ENCODE measurements at regions not wholly inside any gene's neighbourhood (a gene's known extent, or its start where the extent isn't known, plus 50 kb on each side); places are given as distances from the start of the nearest gene placed in this dataset.
A peak's percentile ranks its signal among the peaks of the same experiment; 100 is the strongest.
"Not testable (repeated sequence)": the region's sequence is repeated elsewhere in the genome, so short reads cannot be mapped to it uniquely, and the experiment has no call there.

DNA sequence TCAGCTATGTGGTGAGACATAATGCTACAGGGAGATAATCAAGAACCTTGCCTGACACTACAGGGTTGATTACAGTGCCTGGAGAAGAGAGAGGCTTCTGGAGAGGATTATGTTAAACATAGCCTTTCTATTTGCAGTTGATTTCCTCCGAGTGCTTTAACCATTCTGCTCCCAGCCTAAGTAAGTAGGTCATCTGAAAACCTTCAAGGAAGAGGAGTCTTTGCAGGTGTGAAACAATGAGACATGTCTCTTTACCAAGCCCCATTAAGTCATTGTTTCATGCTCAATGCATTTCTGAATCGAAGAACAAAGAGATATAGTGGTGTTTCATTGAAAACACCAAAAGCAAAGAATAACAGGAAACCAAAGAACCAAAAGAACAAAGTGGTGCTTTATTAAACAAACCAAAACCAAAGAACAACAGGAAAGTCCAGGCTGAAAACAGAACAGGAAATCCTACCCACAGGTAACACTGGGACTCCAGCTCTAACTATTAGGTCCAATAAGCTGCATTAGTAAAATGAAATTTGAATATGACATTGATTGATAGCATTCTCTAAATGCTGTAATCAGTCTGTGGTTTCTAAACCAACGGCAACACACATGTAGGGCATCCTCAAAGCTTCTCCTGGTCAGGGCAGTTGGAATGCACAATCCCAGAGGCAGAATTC lies 113.3 kb upstream of the SPATA31D4 start:
- DNase-seq = no peak

DNA sequence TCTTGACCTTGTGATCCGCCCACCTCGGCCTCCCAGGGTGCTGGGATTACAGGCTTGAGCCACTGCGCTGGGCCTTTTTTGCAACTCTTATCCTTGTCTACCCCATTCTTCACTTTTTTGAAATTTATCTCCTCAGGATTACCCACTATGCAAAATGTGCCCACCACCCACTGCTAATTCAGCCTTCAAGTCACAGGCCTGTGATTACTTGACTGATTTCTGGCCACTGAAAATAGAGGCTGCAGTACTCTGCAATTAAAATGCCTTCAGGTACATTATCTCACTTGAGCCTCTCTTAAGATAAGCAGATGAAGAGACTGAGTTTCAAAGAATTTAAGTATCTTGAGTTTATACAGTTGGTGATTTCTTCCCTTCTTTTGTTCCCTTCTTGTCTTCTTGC lies 112.4 kb upstream of the SPATA31D4 start:
- no peak for DNase-seq

- DNase-seq = no peak
These were observed 109.1 kb upstream of the SPATA31D4 start for GRCh38 chr9:81819155-81819554.

- no peak for DNase-seq
These were observed 108.2 kb upstream of the SPATA31D4 start for GRCh38 chr9:81819859-81820546.

DNA sequence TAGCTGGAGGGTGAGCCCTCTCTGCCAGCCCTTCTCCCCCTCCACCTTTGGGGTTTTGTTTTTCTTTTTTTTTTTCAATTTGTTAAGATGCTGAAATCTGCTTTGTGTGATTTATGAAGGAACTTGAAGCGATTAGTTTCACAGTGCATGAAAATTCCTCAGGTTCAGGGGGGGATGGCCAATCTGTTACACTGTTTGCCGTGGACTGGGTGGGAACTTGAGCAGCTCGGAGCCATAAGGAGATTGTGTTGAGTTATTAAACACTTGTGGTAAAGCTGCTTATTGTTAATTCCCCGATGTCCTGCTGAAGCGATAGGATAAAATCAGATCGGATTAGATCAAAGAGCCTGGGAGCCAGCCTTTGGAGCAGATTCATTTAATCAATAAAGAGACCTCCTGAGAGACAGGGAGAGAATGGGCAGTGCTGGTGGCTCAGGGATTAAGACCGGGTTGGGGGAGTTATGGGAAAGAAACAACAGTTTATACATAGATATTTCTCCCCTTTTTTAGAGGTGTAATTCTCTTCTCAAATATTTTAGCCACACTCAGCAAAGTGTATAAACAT lies 105.8 kb upstream of the SPATA31D4 start:
- DNase-seq = no peak

- no peak for DNase-seq
These were observed 105.3 kb upstream of the SPATA31D4 start for GRCh38 chr9:81822967-81823366.

GRCh38 chr9:81823672-81824554 lies 104.3 kb upstream of the SPATA31D4 start:
- DNase-seq = no peak

GRCh38 chr9:81824802-81825730 lies 103.2 kb upstream of the SPATA31D4 start:
- DNase-seq = no peak

DNA sequence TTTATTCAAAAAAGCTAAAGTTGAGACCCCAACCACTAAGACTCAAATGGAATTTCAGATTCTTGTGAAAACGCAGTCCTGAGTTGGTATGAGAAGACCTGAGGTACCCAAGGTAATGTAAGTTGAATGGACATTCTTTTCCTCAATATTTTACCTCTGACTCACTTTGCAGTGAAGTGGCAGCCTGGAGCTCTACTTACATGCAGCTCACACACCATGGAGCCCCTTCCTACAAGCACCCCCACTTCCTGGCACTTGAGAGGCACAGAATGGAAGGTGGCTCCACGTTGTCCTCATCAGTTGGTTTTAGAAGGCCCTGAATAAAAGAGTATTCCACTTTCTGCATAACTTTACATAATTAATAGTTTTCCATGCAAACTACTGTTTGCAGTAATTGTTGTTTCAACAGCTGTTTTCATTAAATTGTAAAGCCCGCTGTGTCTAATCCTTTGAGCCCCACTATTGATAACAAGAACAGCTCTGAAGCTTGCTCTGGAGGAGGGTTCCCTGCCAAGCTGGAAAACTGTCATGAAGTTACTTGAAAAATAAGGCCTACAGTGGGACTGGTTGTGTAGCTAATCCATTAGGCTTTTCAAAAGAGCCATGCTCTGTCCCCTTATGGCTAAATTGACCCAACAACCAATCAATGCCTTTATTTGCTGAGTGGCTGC lies 102.2 kb upstream of the SPATA31D4 start:
- peak; percentile 30 for DNase-seq

- no peak for DNase-seq
These were observed 101.7 kb upstream of the SPATA31D4 start for GRCh38 chr9:81826517-81826906.

DNA sequence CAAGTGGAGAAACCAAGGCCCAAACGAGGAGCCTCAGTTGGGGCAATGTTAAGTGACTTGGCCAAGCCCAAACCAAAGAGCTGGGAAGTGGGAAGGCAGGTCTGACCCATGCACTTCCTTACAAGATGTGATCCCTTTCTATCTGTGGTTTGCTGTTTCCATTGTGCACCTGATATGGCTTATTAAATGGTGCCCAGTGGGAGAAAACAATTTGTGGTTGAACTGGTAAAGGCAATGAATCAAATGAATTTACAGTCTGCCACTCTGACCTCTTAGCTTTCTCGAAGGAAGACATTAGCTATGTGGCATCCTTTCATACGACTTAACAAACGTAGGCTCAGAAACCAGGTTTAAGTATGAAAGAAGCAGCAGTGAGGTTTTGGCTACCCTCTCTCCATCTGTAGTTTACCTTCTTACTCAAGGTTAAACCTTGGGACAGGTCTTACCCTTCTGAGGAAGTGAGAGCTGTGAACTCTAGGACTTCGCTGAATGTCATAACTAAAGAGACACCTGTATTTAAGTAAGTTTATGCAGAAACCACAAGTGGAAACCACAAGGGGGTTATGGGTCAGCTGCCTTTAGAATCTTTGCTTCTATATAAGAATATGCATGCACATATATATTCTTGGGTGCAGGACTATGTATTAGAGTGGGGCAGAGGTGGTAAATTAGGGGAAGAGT lies 100.5 kb upstream of the SPATA31D4 start:
- no peak for DNase-seq

DNA sequence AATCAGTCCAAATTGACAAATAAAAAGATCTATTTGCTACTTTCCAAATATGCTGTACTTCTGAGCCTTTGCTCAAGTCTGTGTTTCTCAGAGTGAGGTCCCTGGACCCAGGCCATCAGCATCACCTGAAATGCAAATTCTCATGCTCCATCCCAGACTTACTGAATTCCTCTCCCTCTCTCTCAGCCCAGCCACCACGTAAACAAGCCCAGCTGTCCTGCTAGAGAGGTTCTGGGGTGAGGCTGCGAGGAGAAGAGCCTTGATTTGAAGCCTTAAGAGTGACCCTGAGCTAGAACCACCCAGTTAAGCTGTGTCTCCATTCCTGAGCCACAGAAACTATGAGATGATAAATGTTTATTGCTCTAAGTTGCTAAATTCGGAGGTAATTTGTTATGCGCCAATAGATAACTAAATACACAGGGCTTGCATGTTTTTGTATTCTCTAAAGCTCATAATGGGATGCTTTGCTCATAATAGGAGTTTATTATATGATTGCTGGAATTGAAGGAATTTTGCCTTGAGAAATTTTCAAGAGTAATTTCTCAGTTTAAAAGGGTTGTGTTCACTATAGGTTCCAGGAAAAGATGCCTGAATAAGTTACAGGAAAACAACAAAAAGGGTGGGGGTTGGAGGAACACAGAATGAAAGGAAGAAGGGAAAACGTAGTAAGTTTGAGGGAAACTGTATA lies 98.9 kb upstream of the SPATA31D4 start:
- no peak for DNase-seq

DNA sequence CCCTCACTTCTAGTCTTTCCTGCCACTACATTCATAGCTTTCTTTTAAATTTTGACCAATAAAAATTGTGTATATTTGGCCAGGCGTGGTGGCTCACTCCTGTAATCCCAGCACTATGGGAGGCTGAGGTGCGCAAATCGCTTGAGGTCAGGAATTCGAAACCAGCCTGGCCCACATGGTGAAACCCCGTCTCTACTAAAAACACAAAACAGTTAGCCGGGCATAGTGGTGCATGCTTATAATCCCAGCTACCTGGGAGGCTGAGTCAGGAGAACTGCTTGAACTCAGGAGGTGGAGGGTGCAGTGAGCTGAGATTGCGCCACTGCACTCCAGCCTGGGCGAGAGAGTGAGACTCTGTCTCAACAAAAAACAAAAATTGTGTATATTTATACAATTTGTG lies 97.8 kb upstream of the SPATA31D4 start:
- DNase-seq = not testable (repeated sequence)

DNA sequence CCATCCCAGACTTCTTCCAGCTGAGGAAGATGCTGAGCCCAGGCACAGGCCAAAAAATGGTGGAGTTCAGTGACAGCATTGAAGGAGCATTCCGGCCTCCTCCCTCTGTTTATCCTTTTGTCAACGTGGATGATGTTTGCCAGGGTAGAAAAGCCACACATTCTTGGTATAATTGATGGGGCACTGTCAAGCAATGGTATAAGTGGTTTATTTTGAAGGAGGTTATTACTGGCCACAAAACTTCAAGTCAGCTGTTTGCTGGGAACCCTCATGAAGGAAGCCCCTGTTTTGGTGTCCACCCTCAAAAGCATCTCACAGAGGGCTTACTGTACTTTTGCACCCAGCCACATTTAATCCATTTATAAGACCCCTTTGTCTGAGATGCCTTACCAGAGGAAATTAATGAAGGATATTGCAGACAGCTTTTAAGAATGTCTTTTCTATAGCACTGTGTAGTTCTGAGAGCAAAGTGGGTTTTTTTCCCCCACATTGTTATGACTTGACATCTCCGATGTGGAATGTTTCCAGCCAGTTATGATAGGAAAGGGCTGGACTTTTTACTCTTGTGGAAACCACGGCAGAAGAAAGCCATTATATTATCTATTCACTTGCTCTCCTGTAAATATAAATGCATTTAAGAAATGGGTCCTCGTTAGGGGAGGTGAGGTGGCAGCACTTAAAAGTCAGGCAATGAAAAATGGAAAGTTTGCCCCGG lies 95.5 kb upstream of the SPATA31D4 start:
- DNase-seq = no peak

GRCh38 chr9:81833563-81834345 lies 94.5 kb upstream of the SPATA31D4 start:
- no peak for DNase-seq

GRCh38 chr9:81841333-81841732 lies 86.9 kb upstream of the SPATA31D4 start:
- no peak for DNase-seq

DNA sequence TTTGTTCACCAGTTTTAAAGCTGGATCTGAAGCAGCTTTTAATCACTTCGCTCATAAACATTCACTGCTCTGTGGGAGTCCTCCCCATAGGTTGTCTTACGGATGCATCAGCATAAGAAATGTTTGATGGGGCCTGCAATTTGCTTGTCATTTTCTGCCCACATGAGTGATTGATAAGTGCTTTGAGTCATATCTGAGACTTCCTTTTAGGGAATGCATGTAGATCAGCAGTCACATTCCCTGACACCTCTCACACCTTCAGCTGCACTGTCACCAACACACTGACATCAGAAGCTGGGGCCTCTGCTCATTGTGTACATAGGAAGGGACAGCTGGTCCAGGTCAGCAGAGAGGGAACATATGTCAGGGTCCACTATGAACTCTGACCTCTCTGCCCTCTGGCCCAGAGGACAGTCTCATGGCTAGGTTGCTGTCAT lies 84.1 kb upstream of the SPATA31D4 start:
- no peak for DNase-seq

GRCh38 chr9:81847181-81847915 lies 80.9 kb upstream of the SPATA31D4 start:
- DNase-seq = no peak
